ENCODE measurements at regions not wholly inside any gene's neighbourhood (a gene's known extent, or its start where the extent isn't known, plus 50 kb on each side); places are given as distances from the start of the nearest gene placed in this dataset.

DNA sequence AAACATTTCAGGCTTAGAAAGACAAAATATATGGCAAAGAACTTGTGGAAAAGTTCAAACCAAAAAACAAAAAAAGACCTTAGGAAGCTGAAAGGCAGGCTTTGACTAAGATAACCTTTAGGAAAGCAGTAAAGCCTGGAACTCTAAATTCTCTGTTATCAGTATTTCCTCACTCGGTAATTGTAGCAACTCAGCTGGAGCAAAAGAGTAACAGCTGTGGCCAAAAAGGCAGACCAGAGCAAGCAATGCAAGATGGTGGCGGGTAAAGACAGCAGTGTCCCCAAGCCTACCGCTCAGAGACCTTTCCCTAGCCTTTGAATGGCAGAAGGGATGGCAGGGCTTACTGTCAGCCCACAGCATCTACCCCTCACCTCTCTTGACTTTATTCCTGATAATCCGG, 63.1 kb upstream of the KLHL13 start:
- H3K27me3 ChIP-seq: no peaks in the 10 kb centered on the region
- H3K36me3 ChIP-seq: no peaks in the 10 kb centered on the region
- no peak overlapping the region for H3K27ac ChIP-seq
- no peak for DNase-seq
- peaks cover 0 to 3% (median 0%) of the 10 kb centered on the region in 4 donors for H3K4me1 ChIP-seq
- H3K4me3 ChIP-seq: no peak overlapping the region
- no peaks in the 10 kb centered on the region for H3K9me3 ChIP-seq
- TF ChIP-seq, protein P1, sequence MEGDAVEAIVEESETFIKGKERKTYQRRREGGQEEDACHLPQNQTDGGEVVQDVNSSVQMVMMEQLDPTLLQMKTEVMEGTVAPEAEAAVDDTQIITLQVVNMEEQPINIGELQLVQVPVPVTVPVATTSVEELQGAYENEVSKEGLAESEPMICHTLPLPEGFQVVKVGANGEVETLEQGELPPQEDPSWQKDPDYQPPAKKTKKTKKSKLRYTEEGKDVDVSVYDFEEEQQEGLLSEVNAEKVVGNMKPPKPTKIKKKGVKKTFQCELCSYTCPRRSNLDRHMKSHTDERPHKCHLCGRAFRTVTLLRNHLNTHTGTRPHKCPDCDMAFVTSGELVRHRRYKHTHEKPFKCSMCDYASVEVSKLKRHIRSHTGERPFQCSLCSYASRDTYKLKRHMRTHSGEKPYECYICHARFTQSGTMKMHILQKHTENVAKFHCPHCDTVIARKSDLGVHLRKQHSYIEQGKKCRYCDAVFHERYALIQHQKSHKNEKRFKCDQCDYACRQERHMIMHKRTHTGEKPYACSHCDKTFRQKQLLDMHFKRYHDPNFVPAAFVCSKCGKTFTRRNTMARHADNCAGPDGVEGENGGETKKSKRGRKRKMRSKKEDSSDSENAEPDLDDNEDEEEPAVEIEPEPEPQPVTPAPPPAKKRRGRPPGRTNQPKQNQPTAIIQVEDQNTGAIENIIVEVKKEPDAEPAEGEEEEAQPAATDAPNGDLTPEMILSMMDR (IDR thresholded peaks at IDR 0.05): no peak
- intact Hi-C loops (cut with DNase I; ENCODE audit: low total_unique reads): no loop called here

DNA sequence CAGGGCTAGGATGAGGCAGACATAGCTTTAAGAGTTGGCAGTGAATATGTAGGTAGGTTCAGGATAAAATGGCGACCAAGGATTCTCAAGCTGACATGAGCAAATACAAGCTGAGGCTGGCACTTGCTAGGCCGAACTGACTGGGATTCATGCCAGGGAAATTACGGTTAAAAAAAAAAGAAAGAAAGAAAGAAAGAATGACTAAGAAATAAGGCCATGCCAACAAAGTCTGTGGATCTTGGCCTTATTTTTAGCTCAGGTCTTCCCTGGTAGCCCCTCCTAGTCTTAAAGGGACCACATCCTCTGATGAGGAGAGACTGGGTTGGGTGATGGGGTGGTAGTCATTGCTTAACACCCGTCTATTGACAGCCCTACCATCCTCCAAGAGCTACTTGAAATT, 64.4 kb upstream of the KLHL13 start:
- no peak overlapping the region for H3K4me3 ChIP-seq
- H3K36me3 ChIP-seq: no peaks in the 10 kb centered on the region
- H3K27ac ChIP-seq: no peak overlapping the region
- H3K9me3 ChIP-seq: no peaks in the 10 kb centered on the region
- H3K4me1 ChIP-seq: peaks cover 0 to 3% (median 0%) of the 10 kb centered on the region in 4 donors
- intact Hi-C loops (cut with DNase I; ENCODE audit: low total_unique reads): no loop called here
- DNase-seq: no peak
- TF ChIP-seq, protein P1 (IDR thresholded peaks at IDR 0.05): no peak
- H3K27me3 ChIP-seq: no peaks in the 10 kb centered on the region

DNA sequence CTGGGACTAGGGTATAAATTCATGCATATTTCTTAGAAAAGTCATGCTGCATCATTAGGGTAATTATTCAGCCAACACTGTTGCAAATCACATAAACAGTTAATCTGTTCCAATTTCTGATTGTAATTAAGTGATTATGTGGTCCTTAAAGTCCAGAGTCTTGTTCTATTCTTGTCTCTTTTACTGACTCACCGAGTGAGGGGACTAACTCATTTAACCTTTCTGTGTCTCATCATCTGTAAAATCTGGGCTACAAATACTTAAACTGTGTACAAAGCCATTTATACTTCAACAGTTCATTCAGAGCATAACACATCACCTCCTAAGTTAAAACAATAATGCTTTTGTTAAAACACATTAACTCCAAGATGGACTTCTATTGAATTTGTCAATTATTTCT, 65.4 kb upstream of the KLHL13 start:
- H3K9me3 ChIP-seq: no peaks in the 10 kb centered on the region
- DNase-seq: no peak
- intact Hi-C loops (cut with DNase I; ENCODE audit: low total_unique reads): no loop called here
- H3K27ac ChIP-seq: no peak overlapping the region
- no peaks in the 10 kb centered on the region for H3K27me3 ChIP-seq
- H3K36me3 ChIP-seq: no peaks in the 10 kb centered on the region
- no peak overlapping the region for H3K4me3 ChIP-seq
- peaks cover 0 to 3% (median 0%) of the 10 kb centered on the region in 4 donors for H3K4me1 ChIP-seq
- TF ChIP-seq, protein P1 (IDR thresholded peaks at IDR 0.05): no peak

DNA sequence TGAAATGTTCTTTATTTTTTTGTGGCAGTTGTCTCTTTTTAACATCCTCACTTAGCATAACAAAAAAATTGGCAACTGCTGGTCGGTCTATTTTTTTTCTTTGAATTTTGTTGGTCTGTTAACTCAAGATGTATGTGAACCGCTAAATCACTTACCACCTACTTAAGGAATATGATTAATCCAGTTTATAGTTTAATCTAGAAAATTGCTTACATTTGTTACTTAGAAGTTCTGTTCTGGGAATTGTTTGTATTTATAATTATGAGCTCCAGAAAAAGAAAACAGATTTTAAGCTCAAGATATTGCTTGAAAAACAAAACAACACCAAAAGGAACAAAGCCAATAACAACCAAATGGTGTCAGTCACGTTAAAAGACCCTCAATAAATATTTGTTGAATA, 66.1 kb upstream of the KLHL13 start:
- H3K27ac ChIP-seq: no peak overlapping the region
- no peak overlapping the region for H3K4me3 ChIP-seq
- intact Hi-C loops (cut with DNase I; ENCODE audit: low total_unique reads): no loop called here
- no peaks in the 10 kb centered on the region for H3K9me3 ChIP-seq
- no peak for DNase-seq
- no peaks in the 10 kb centered on the region for H3K27me3 ChIP-seq
- H3K36me3 ChIP-seq: no peaks in the 10 kb centered on the region
- H3K4me1 ChIP-seq: peaks cover 0 to 3% (median 0%) of the 10 kb centered on the region in 4 donors
- TF ChIP-seq, protein P1 (IDR thresholded peaks at IDR 0.05): no peak

DNA sequence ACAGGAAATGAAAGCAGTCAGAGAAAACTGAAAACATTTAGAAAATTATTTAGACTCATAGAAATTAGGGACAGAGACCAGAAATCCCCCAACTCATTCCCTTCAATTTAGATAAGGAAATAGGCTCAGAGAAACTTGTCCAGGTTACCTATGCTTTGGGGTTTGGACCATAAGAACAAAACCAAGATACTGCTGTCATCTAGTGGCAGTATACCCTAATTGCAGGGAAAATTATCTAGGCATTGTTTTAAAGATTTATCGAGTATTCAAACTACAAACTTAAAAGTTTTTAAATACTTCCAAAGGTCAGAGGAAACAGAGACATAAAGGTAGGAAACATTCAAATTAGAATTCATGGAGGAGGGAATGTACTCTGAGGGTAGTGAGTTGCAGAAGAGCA, 67.0 kb upstream of the KLHL13 start:
- DNase-seq: no peak
- H3K27ac ChIP-seq: no peak overlapping the region
- H3K4me3 ChIP-seq: no peak overlapping the region
- H3K27me3 ChIP-seq: no peaks in the 10 kb centered on the region
- no peaks in the 10 kb centered on the region for H3K36me3 ChIP-seq
- intact Hi-C loops (cut with DNase I; ENCODE audit: low total_unique reads): no loop called here
- peaks cover 0 to 3% (median 0%) of the 10 kb centered on the region in 4 donors for H3K4me1 ChIP-seq
- no peaks in the 10 kb centered on the region for H3K9me3 ChIP-seq
- TF ChIP-seq, protein P1 (IDR thresholded peaks at IDR 0.05): no peak

DNA sequence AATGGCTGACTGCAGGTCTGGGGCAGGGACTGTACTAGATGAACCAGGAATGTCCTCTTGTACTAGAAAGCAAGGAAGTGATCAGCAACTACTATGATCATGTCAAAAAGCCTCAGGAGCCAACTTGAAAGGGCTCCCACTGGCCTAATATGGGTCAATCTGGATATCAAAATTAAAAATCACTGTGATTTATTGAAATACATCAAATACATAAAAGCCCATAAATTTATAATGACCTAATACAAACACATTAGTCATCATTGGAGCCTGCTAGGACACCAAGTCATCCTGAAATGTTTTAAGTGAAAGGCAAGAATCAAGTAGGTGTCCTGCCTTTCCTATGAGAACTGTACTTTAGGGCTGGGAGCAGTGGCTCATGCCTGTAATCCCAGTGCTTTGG, 70.5 kb upstream of the KLHL13 start:
- Histone ChIP-seq H3K36me3 (no peaks in the 10 kb centered on the region), H3K4me1 (no peaks in the 10 kb centered on the region), H3K9me3 (no peaks in the 10 kb centered on the region), H3K27ac (no peak overlapping the region), H3K4me3 (no peak overlapping the region), H3K27me3 (no peaks in the 10 kb centered on the region)
- intact Hi-C loops (cut with DNase I; ENCODE audit: low total_unique reads): no loop called here
- TF ChIP-seq, protein P1 (IDR thresholded peaks at IDR 0.05): no peak
- DNase-seq: no peak
